Muscle of back (tissue), 3 donors: ENCODE measurements at regions not wholly inside any gene's neighbourhood (a gene's known extent, or its start where the extent isn't known, plus 50 kb on each side); places are given as distances from the start of the nearest gene placed in this dataset.

ENCODE experiments used
- DNase-seq, 3 donors: peaks; one replicate each; pipeline versions ENCODE4 v3.0.0 to v3.0.0-alpha.2; 2013

DNA sequence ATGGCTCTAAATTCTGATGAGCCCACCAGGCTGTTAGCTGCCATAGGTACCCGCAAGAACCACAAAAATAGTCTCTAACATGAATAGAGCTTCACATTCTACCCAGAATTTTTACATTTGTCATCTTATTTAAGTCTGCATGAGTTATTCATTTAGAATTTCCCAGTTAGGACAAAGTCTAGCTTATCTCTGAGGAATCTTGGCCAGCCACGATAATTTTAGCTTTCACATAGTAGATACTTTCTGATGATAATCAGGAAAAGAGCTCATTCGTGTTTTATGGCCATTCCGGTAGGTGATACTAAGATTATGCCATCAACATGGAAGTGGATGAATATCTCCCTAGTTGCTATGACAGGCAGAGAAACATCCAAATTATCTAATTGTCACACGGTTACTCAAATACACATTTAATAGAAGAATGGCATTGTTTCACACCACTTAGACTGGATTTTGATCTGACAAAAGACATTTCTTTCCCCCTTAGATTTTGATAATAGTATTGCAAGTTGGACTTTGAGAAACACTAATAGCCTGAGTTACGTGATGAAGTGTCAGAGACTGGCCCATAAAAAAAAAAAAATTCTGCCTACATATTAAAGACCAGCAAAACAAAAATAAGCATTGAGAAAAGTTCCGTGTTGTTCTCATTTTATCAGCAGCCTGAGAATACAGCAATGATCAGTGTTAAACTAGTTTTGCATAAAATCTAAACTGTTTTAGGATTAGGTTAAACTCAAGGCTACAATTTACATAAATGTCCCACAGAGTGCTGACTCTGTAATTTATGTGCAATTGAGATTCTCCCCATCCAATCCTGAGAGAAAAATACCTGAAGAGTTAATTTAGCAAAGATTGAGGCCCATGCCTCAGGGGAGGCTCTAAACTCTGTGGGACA is 397.5 kb upstream of the ARID1B start:
- no peak for DNase-seq

DNA sequence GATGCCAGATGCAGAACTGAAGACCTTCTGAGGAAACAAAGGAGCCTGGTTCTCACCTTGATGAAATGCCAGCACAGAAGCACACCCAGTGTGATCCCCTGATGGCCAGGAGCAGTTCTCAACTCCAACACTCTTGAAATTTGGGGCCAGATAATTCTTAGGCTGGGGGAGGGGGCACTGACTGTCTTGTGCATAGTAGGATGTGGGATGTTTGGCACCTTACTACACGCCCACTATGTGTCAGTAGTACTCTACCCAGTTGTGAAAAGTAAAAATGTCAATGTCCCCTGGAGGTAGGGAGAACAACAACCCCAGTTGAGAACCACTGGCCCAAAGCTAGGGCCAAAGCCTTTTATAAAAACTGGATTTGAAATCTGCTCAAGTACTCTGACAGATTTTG is 398.3 kb upstream of the ARID1B start:
- no peak for DNase-seq

DNA sequence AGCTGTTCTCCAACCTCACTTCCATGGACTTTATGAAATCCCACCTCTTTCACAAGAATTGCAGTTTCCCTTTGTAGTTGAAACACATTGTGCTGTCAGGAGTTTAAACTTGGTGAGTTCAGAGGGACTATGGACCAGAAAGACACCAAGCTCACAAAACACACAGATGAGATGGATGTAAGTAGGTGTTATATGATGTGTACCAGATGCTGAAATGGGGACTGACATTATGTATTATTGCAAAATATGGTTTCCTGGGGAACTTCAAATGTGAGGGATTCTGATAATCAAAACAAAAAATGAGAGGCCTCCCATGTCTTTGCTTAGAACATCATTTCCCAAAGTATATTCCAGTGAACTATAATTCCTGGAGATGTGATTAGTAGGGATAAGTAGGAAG is 401.1 kb upstream of the ARID1B start:
- DNase-seq = no peak

DNA sequence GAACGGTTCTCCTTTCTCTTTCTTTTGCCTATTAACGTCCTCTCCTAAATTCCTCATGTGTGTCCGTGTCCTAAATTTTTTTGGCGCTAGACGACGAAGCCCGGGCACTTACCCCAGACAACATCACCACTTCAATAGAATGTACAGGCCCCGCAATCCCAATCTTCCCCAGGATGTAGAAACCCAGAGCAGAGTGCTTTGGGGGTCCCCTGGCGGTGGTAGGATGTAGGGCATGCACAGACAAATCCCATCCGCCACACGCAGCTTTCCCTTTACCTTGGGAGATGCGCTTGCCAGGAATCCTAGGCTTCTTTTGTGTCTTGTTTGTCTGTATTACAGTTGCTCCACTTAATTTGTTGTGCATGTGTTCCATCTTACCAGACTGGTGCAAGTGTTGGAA is 417.3 kb upstream of the ARID1B start:
- DNase-seq = no peak

DNA sequence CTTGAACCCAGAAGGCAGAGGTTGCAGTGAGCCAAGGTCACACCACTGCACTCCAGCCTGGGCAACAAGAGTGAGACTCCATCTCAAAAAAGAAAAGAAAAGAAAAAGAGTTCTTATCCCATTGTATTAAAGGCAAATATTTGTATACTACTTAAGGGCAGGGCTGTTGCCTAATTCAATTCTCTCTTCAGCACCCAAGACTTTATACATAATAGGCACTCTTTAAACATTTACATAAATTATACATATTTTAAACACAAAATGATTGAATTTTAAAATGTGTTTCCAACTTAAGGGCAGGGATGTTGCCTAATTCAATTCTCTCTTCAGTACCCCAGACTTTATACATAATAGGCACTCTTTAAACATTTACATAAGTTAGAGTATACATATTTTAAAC is 424.3 kb upstream of the ARID1B start:
- DNase-seq = no peak

DNA sequence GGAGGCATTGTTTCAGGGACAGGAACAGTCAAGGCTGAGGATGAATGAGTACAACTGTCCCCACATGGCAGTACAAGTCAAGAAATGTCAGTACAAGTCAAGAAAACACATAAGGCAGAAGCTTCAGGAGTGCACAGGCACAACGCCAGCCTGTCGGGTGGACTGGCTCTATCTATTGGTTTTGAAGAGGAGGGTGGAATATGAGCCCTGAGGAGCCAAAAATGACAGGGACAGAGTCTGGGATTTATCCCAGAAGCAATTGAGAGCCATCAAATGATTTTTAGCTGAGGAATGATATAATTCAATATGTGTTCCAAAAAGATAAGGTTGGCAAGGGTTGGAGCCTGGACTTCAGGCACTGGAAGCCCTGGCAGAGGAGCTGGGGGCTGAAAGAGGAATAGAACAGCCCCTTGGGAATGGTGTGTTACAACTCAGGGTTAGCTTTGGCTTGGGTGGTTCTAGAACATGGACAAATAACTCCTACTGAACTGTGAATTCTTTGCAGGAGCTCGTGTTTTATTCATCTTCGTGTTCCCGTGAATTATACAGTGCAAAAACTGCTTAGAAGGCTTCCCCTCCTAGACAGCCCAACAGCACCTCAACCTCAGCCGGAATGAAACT is 425.7 kb upstream of the ARID1B start:
- no peak for DNase-seq

DNA sequence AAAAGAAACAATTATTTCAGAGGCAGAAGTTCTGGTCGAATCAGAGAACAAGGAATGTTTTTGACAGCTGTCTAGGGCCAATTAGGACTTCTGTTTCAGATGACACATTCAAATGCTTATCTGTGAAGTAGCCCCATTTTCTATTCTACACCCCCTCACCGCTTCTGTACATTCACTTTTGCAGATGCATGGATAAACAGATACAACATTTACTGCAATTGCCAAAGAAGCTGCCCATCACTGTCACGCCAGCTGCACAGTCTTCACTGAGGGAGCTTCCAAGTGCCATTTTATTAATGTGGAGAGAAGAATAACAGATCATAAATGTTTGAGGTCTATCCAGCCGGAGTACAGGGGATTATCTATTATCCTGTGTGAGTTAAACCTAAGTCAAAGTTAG is 426.8 kb upstream of the ARID1B start:
- DNase-seq = no peak

DNA sequence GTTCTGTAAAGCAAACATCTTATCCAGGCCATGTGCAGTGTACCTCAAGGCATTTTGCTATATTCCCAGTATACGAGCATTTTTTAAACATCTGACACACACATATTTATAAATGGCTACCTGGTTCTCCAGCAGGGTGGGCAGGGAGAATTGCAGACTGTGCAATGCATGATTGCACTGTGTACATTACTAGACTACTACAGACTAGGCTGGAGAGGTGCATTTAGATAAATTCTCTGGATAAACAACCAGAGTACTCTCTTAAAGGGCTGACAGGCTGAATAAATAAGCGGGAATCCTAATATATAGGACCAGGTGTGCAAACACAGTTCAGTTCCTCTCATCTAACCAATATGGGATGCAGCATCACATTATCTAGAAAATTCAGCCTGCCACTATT is 428.3 kb upstream of the ARID1B start:
- no peak for DNase-seq

DNA sequence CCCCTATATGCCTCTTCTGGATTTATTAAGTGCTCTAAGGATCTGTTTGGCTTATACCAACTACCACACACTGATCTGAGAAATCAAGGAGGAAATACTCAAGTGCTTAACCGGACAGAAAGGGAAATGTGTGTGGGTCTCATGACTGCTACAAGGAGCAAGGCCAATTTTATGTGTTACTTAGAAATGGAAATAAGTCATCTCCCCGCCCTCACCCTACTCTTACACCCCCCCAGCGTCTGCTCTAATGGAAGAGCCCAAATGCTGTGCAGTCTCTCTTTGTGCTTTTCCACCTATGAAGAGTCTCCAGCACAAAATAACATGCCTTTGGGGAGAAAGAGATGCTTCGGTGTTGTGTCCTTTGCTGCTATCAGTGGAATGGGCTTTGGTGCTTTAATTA is 428.8 kb upstream of the ARID1B start:
- no peak for DNase-seq

DNA sequence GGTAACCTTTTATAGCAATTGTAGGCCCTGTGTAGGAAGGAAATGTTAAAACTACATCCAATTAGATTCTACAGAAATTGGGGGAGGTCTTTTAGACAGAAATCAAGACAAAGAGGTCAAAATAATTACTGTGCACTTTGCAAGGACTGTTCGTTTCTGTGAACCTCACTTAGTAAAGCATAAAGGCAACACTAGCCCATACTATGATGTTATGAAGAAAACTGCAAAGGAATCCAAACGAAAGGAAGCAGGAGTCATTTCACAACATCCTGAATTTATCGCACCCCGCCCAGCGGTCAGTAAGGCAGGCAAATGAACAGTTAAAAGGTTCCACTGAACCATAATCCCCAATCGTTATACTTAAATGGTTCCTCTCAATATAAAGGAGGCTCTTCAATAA is 429.5 kb upstream of the ARID1B start:
- DNase-seq = no peak

DNA sequence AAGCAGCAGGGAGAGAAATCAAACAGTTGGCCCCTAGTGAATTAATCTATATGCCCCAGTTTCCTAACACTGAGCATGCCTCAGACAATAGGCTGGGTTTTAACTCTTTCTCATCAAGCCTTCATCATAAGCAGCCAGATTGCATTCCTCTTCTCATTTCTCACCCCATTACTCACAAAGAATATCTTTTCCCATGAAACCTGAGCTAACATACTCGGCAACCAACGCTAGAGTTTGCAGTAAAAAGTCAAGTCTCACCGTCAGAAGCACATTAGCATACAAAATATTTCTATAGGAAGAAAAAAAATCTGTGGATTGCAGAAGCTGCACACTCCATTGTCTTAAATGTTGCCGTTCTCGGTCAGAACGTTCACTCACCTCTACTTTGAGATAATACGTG is 429.9 kb upstream of the ARID1B start:
- no peak for DNase-seq

DNA sequence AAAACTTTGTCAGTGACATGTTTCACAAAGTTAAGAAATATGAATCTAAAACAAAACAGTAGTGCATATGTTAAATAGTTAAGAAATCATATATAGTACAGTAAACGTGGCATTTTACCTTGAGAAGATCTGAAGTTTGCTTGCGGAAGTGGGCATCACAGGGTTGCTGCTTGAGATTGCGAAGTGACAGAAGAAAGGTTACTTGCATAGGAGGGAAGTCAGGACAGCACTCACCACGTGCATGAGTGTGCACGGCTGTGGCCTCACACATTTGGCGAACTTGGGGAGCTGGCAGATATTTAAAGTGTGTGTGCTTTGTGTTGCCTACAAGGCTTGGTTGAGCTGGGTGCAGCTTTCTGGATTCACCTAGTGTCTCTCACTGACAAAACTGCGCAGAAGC is 431.5 kb upstream of the ARID1B start:
- no peak for DNase-seq

DNA sequence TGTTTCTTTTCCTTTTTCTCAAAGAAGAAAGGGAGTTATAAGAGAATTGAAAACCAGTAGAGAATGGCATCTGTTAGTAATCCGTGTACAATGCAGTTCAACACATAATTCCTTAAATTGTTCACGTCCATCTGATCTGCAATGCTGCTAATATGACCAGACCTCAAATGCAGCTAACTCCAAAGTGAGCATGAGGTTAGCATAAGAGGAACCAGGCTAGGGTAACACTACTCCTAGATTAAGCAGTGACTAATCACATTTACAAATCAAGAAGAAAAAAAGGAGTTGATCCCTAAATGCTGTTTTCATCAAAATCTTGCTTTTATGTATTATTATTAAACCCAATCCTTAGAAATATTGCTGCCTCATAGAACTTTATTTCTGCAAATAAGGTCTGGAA is 432.7 kb upstream of the ARID1B start:
- no peak for DNase-seq

DNA sequence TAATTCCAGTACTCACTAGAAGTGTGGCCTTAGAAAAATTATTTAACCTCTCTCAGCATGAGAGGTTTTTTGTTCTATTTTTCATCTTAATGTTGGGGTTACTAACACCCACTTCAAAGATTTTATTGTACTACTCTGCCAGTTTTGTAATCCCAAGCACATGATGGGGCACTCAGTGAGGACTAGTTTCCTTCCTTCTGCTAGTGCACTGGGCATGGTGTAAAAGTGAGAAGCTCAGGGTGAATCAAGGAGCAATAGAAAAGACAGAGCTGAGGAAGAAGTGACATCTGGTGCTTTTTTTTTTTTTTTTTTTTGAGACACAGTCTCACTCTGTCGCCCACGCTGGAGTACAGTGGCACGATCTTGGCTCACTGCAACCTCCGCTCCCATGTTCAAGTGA is 439.4 kb upstream of the ARID1B start:
- DNase-seq = no peak

DNA sequence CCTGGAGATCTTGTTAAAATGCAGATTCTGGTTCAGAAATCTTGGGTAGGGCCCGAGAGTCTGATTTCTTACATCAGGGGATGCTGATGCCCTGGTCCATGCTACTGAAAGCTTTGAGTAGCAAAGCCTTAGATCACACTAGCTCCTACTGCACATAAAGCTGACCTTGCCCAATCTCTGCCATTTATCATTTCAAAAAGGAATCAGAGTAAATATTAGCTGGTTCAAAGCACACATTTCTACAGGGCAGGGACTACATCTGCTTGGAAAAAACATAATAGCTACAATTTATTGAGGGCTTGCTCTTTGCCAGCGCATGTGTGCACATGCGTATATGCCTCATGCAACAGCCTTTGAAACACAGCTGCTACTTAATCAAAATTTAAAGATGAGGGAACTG is 440.4 kb upstream of the ARID1B start:
- DNase-seq = no peak

DNA sequence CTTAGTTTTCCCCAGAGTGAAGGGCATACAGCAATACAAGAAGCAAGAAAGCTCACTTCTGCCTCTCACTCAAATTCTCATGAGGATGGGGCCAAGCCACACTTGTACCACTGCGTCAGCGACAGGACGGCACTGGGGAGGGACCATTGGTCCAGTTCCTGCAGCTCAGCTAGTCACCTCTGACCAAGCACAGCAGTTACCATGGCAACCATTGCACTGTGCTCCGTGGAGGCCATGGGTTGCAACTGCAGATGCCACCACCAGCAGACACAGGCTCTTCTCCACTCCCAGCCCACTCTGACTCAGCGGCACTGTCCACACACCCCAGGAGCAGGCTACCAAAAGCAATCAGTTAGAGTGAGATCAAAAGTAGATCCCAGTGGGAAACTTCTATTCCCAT is 441.1 kb upstream of the ARID1B start:
- no peak for DNase-seq

DNA sequence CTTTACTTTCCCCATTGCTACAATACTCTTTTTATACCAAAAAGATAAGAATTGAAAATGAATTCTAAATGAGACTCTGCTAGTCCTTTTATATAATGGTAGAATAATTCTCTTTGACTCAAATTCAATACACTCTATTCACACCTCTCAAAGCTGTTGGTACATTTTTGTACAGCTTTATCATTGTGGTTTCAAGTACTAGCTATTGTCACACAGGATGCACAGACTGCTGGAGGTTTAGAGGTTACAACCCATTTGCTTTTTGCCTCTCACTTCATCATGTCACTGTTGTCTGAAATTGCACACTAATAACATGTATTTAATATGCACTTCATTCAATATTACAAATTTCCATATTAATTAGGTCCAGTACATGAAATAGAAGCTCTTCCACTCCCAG is 442.2 kb upstream of the ARID1B start:
- DNase-seq = no peak

DNA sequence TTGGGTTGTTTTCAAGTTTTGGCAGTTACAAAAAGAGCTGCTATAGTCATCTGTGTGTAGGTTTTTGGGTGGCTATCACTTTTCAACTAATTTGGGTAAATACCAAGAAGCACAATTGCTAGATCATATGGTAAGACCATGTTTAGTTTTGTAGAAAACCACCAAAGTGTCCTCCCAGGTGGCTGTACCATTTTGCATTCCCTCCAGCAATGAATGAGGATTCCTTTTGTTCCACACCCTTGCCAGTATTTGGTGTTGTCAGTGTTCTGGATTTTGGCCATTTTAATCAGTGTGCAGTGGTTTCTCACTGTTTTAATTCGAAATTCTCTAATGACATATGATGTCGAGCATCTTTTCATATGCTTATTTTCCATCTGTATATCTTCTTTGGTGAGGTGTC is 457.5 kb upstream of the ARID1B start:
- no peak for DNase-seq

DNA sequence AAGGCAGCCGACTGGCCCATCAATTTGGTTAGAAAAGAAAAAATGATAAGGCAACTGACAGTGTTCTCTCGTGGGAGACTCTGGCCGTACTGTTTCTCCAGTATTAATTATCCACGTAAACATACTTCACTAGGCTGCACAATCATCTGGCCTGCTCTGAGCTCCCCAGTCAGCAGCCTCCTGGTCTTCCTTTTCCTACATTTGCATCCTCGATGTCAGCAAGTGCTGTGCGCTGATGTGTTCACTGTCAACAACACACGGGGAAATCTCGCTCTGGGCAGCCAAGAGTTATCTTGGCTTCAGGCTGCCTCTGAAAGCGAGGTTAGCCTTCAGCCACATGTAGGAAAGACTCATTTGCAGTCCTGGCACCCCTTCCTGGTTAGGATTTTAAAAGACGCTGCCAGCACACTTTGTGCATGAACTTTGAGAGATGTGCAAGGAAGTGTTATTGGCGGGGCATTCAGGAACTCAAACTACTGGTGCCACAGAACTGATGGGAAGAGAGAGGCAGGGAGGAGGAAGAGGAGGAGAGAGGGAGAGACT is 460.5 kb upstream of the ARID1B start:
- no peak for DNase-seq

DNA sequence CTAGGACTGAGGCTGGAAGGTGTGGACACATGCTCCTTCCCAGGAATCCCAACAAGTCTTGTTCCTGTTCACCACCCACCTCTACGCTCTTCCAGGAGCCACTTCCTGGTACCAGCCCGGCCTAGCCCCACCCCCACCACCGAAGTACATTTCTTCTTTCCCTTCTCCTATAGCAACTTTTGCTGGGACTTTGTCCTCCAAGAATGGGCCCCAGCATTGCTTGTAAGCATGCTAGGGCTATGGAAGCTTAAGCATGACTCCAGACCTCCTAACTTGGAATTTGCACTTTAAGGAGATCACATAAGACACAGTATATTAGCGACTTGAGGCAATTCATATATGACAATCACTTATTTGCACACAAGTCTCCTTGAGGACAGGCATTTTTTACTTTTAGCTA is 462.0 kb upstream of the ARID1B start:
- DNase-seq = no peak

DNA sequence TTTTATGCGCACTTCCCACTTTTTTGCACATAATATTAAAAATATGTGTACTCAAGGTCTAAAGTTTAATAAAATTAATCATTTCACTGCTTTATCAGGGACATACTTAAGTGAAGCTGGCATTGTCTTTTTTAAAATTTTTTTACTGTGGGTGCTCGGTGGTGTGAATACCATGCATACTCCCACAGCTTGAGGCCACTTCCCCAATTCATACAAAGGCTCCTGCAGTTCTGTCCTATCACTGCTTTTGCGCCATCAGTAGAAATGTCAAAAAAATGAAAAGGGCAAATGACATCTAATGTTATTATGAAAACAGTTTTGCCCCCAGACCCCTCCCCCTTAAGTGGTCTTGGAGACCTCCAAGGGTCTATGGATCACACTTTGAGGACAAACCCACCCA is 464.1 kb upstream of the ARID1B start:
- no peak for DNase-seq

DNA sequence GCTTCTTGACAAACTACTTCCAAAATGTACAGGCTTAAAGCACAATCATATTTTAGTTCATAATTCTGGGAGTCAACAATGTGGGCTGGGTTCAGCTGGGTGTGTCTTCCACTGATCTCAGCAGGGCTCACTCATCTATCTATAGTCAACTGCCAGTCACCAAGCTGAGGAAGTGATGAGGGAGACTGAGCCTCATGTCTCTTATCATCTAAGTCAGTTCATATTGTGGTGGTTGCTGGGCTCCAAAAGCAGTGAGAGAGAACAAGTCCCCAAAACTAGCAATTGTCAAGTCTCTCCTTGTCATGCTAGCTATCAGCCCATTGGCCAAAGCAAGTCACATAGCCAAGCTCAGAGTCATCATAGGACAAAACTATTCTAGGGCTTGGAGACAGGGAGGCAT is 465.9 kb upstream of the ARID1B start:
- DNase-seq = no peak

DNA sequence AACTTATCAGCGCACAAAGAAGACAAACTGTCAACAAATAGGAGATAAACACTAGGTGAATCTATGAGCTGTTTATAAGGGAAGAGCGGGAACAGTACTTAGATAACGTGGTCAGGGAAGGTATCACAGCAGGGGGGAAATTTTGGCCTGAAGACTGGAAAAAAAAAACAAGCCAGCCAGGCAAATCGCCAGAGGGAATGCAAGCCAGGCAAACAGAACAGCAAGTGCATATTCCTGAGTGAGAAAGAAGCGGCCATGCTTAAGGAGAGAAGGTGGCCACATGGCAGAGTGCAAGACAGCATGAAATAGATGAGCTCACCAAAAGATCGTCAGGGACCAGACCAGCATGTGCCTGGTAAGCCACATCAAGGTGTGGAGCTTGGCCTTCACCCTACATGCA is 466.5 kb upstream of the ARID1B start:
- no peak for DNase-seq

DNA sequence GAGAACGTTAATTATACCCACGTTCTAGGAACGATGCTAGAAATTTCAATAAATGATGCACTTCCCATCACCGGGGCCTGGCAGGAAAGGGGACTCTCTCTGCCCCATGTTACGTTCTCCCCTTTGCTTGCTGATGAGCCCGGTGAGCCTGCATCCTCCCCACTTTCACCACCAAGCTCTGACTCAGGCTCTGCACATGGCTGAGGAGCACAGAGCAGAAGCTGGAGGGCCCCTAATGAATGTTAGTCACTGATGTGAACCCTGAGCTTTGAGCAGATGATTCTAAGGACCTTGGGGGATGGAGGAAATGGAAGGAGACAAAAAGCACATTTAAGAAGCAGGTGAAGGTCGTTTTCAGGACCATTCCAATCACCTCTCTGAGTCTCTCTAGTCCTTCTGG is 468.2 kb upstream of the ARID1B start:
- DNase-seq = no peak
